K562 (cell line): ENCODE measurements at regions not wholly inside any gene's neighbourhood (a gene's known extent, or its start where the extent isn't known, plus 50 kb on each side); places are given as distances from the start of the nearest gene placed in this dataset.

Experiments
- ARID4B ChIP-seq: sonication (generic); formaldehyde crosslinking; IDR thresholded peaks from 2 replicates; pipeline ENCODE4 v1.8.0; 2022; ENCODE audit warnings: mild to moderate bottlenecking, missing genetic modification reagents
- ATF3 ChIP-seq, 2 experiments: fragments of 450-650 bp in 1 of 2; sonication (generic) in 1 of 2; formaldehyde crosslinking in 1 of 2; IDR thresholded peaks in 1 of 2; conservative IDR thresholded peaks in 1 of 2; 2 replicates each; pipeline versions ENCODE4 v1.6.1 to v1.8.1; 2016 to 2023; ENCODE audit warnings: mild to moderate bottlenecking in 2 of 2, moderate library complexity in 2 of 2, inconsistent platforms in 1 of 2, missing genetic modification reagents in 1 of 2
- CTCF ChIP-seq, 3 experiments: IDR thresholded peaks in 2 of 3; conservative IDR thresholded peaks in 1 of 3; 2 replicates each; pipeline ENCODE4 v1.5.1; 2011 to 2012; ENCODE audit warnings: low read length in 3 of 3, mild to moderate bottlenecking in 3 of 3, control low read depth in 2 of 3, improper control_type of control experiment in 1 of 3, inconsistent platforms in 1 of 3, low read depth in 1 of 3, mixed read lengths in 1 of 3, moderate library complexity in 1 of 3; ENCODE audit not compliant: insufficient read depth in 2 of 3
- EZH2 ChIP-seq: IDR thresholded peaks from 2 replicates; pipeline ENCODE4 v1.6.1; 2012; ENCODE audit warnings: low read depth, mild to moderate bottlenecking, inconsistent platforms, low read length, borderline replicate concordance
- GTF2E2 ChIP-seq: fragments of 200-800 bp; sonication (Bioruptor generic); IDR thresholded peaks from 2 replicates; pipeline ENCODE4 v1.6.1; 2016; ENCODE audit warnings: missing genetic modification characterization, missing compliant biosample characterization
- MAX ChIP-seq: sonication (generic); formaldehyde crosslinking; IDR thresholded peaks from 2 replicates; pipeline ENCODE4 v1.9.0; 2022; ENCODE audit warnings: mild to moderate bottlenecking, missing genetic modification reagents
- PBX2 ChIP-seq, 2 experiments: IDR thresholded peaks in 1 of 2; conservative IDR thresholded peaks in 1 of 2; 2 replicates each; pipeline ENCODE4 v1.6.1; 2016; ENCODE audit warnings: low read depth in 2 of 2, mild to moderate bottlenecking in 1 of 2, missing compliant biosample characterization in 1 of 2, missing genetic modification characterization in 1 of 2, moderate library complexity in 1 of 2
- POLR2A ChIP-seq: fragments of 450-650 bp; conservative IDR thresholded peaks from 2 replicates; pipeline ENCODE4 v1.6.1; 2016
- ZNF134 ChIP-seq: fragments of 250-450 bp; sonication (Bioruptor Pico); conservative IDR thresholded peaks from 2 replicates; pipeline ENCODE4 v1.4.0; 2020

- TF ChIP-seq CTCF (IDR thresholded peaks at IDR 0.05 in 2 of 3, conservative IDR thresholded peaks at IDR 0.05 in 1 of 3; ENCODE audit: insufficient read depth in 2 of 3, low read depth in 1 of 3, low read length in 3 of 3), result no peak
- TF ChIP-seq ATF3 (IDR thresholded peaks at IDR 0.05), result no peak
- TF ChIP-seq ATF3 (CRISPR knock-in tag; conservative IDR thresholded peaks at IDR 0.05), result no peak
- no peak for TF ChIP-seq PBX2 (CRISPR knock-in tag; IDR thresholded peaks at IDR 0.05; ENCODE audit: low read depth)
- TF ChIP-seq PBX2 (tag; conservative IDR thresholded peaks at IDR 0.05; ENCODE audit: low read depth), result no peak
- TF ChIP-seq EZH2, result no peak
- no peak for TF ChIP-seq ARID4B (CRISPR knock-in tag)
- TF ChIP-seq POLR2A, result no peak
- TF ChIP-seq GTF2E2 (tag), result no peak
- TF ChIP-seq MAX (CRISPR knock-in tag), result no peak
- no peak for TF ChIP-seq ZNF134
These were observed 143.1 kb downstream of the FAM161A start for GRCh38 chr2:61710711-61711110.
